A549 (cell line): ENCODE measurements at regions not wholly inside any gene's neighbourhood (a gene's known extent, or its start where the extent isn't known, plus 50 kb on each side); places are given as distances from the start of the nearest gene placed in this dataset.

ENCODE experiments used
- ATAC-seq, 2 experiments: fragments of 200-7000 bp in 1 of 2; fragments of >200 bp in 1 of 2; cut with Nextera tagmentation in 1 of 2; cut with Tn5 transposase in 1 of 2; 3 replicates each; pipeline versions ENCODE4 v1.8.0 to v1.9.1; 2018 to 2020; ENCODE audit warnings: mild to moderate bottlenecking in 1 of 2, moderate library complexity in 1 of 2
- CTCF ChIA-PET: fragments of 300-600 bp; sonication (Branson Sonifier 250); formaldehyde crosslinking; extraction: SDS; loops from one replicate; lab custom pipeline; 2021; ENCODE audit warnings: antibody characterized with exemption, inconsistent platforms; lab: Yijun Ruan, JAX
- POLR2A ChIA-PET: fragments of 350-600 bp; formaldehyde crosslinking; extraction: SDS; loops from one replicate; lab custom pipeline; 2021; ENCODE audit warnings: antibody characterized with exemption, inconsistent platforms; lab: Yijun Ruan, JAX
- DNase-seq, 2 experiments: peaks; one replicate each; pipeline versions ENCODE4 v3.0.0 to v3.0.0-alpha.2; 2011 to 2016; ENCODE audit warnings: low read depth in 1 of 2, low spot score in 1 of 2
- FAIRE-seq: peaks from 2 replicates; lab custom pipeline; 2011; peaks lifted over from hg19 to GRCh38; lab: Jason Lieb, UNC
- H3K27ac ChIP-seq, 2 experiments: fragments of >200 bp; sonication (Bioruptor Twin); formaldehyde crosslinking; 3 replicates each; pipeline ENCODE4 v1.5.1; 2016 to 2017
- H3K4me1 ChIP-seq: fragments of >200 bp; sonication (Bioruptor Twin); formaldehyde crosslinking; 3 replicates; pipeline ENCODE4 v1.6.1; 2016
- H3K4me2 ChIP-seq: fragments of >200 bp; sonication (Bioruptor Twin); formaldehyde crosslinking; 3 replicates; pipeline ENCODE4 v1.6.1; 2016
- H3K4me3 ChIP-seq: fragments of >200 bp; sonication (Bioruptor Twin); formaldehyde crosslinking; 3 replicates; pipeline ENCODE4 v1.5.1; 2016
- H3K9me3 ChIP-seq: fragments of >200 bp; sonication (Bioruptor Twin); formaldehyde crosslinking; 3 replicates; pipeline ENCODE4 v1.6.1; 2016
- BHLHE40 ChIP-seq: IDR thresholded peaks from 2 replicates; pipeline ENCODE4 v1.6.1; 2012; ENCODE audit warnings: low read depth, low read length, inconsistent platforms
- CHD4 ChIP-seq: fragments of 200-600 bp; sonication (generic); IDR thresholded peaks from 2 replicates; pipeline ENCODE4 v1.6.1; 2016; ENCODE audit warnings: antibody characterized with exemption, mild to moderate bottlenecking, borderline replicate concordance
- EHF ChIP-seq: fragments of 250-450 bp; sonication (Bioruptor Pico); IDR thresholded peaks from 2 replicates; pipeline ENCODE4 v1.5.0; 2020; ENCODE audit warnings: mild to moderate bottlenecking
- FOSB ChIP-seq: fragments of 250-450 bp; sonication (Bioruptor Pico); IDR thresholded peaks from 2 replicates; pipeline ENCODE4 v1.5.0; 2020; ENCODE audit warnings: mild to moderate bottlenecking, moderate library complexity
- FOSL2 ChIP-seq, 2 experiments: fragments of 450-650 bp in 1 of 2; fragments of >200 bp in 1 of 2; sonication (Bioruptor Twin) in 1 of 2; formaldehyde crosslinking; IDR thresholded peaks; 2 replicates each; pipeline versions ENCODE4 v1.5.0 to v1.6.1; 2016 to 2020; ENCODE audit warnings: mild to moderate bottlenecking in 1 of 2, moderate library complexity in 1 of 2
- HDAC2 ChIP-seq: fragments of 200-600 bp; sonication (generic); IDR thresholded peaks from 2 replicates; pipeline ENCODE4 v1.6.1; 2016
- HOXA7 ChIP-seq: fragments of 250-450 bp; sonication (Bioruptor Pico); IDR thresholded peaks from 2 replicates; pipeline ENCODE4 v1.5.0; 2020; ENCODE audit warnings: mild to moderate bottlenecking, moderate library complexity
- JUN ChIP-seq, 2 experiments: fragments of >200 bp; sonication (Bioruptor Twin); formaldehyde crosslinking; IDR thresholded peaks; 2 replicates in 1 of 2; 3 replicates in 1 of 2; pipeline ENCODE4 v1.6.1; 2016 to 2017
- JUNB ChIP-seq: fragments of >200 bp; sonication (Bioruptor Twin); formaldehyde crosslinking; IDR thresholded peaks from 2 replicates; pipeline ENCODE4 v1.6.1; 2016
- KDM1A ChIP-seq: fragments of 200-600 bp; sonication (generic); IDR thresholded peaks from 2 replicates; pipeline ENCODE4 v1.6.1; 2016; ENCODE audit warnings: low read depth, mild to moderate bottlenecking
- KDM5A ChIP-seq: fragments of 200-600 bp; sonication (generic); IDR thresholded peaks from 2 replicates; pipeline ENCODE4 v1.6.1; 2016; ENCODE audit warnings: antibody characterized with exemption, mild to moderate bottlenecking
- RCOR1 ChIP-seq: fragments of 150-350 bp; IDR thresholded peaks from 2 replicates; pipeline ENCODE4 v1.6.1; 2014; ENCODE audit warnings: antibody characterized with exemption, low read length, low read depth
- RNF2 ChIP-seq: fragments of 200-600 bp; sonication (generic); IDR thresholded peaks from 2 replicates; pipeline ENCODE4 v1.6.1; 2016; ENCODE audit warnings: low read depth, mild to moderate bottlenecking, antibody characterized with exemption, moderate library complexity, borderline replicate concordance
- SMC3 ChIP-seq: fragments of >200 bp; sonication (Bioruptor Twin); formaldehyde crosslinking; IDR thresholded peaks from 3 replicates; pipeline ENCODE4 v1.6.1; 2018; ENCODE audit warnings: inconsistent platforms
- SREBF2 ChIP-seq: fragments of 450-650 bp; IDR thresholded peaks from 2 replicates; pipeline ENCODE4 v1.6.1; 2014; ENCODE audit warnings: mild to moderate bottlenecking, moderate library complexity
- TP53 ChIP-seq: fragments of 250-450 bp; sonication (Bioruptor Pico); IDR thresholded peaks from 2 replicates; pipeline ENCODE4 v1.5.0; 2021; ENCODE audit warnings: mild to moderate bottlenecking, moderate library complexity
- ZNF302 ChIP-seq: fragments of 250-450 bp; sonication (Bioruptor Pico); IDR thresholded peaks from 2 replicates; pipeline ENCODE4 v1.9.0; 2021; ENCODE audit warnings: inconsistent platforms, mild to moderate bottlenecking, moderate library complexity
- WGBS: methylation state at CpG from one replicate; pipeline ENCODE4 v1.1.6; 2017; ENCODE audit errors: missing lambda C conversion rate; 5-methylcytosine and 5-hydroxymethylcytosine counted together
- TF ChIP-seq, protein P1 (sequence below): fragments of >200 bp; sonication (Bioruptor Twin); formaldehyde crosslinking; IDR thresholded peaks from 3 replicates; pipeline ENCODE4 v1.6.1; 2016

DNA sequence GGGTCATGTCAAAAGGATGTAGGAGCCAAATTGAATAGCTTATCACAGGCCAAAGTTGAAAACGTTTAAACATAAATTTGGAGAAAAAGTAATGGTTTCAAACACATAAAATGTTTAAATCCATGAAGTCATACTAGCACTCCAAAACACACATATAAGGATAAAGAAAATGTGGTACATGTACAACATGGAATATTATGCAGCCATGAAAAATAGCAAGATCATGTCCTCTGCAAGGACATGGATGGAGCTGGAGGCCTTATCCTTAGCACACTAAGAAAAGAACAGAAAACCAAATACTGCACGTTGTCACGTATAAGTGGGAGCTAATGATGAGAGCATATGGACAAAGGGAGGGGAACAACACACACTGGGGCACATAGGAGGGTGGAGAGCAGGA lies 911.7 kb upstream of the PCDH20 start:
- Histone ChIP-seq H3K9me3 (no peaks in the 10 kb centered on the region), H3K4me2 (no peak overlapping the region), H3K4me3 (no peak overlapping the region), H3K27ac (no peak overlapping the region), H3K4me1 (no peaks in the 10 kb centered on the region)
- FAIRE-seq (no peak), DNase-seq (no peak), ATAC-seq (no peak)
- ChIA-PET POLR2A (no interaction called here), CTCF (no interaction called here)
- no peak for TF ChIP-seq FOSB (CRISPR knock-in tag)
- no peak for TF ChIP-seq RCOR1
- no peak for TF ChIP-seq RNF2
- TF ChIP-seq CHD4 = no peak
- no peak for TF ChIP-seq HDAC2
- TF ChIP-seq TP53 = no peak
- TF ChIP-seq KDM5A = no peak
- no peak for TF ChIP-seq KDM1A
- WGBS = 14% methylated on average over 3 of the region's 3 CpGs

DNA sequence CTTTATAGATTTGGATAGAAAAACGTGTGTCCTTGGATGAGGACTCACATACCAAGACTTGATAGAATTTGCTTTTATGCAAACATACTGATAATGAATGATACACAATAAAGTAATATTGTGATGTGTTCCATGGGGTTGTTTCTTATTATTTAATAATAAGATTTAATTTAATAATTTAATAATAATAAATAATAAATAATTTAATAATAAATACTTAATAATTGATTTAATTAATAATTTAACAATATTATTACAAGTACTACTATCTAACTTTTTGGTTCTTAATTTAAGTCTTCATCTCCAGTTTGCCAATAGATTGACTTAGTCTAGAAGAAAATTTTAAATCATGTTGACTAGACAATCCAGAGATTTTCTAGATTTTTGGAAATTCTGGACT lies 909.2 kb upstream of the PCDH20 start:
- DNase-seq (no peak), FAIRE-seq (no peak), ATAC-seq (no peak)
- Histone ChIP-seq H3K9me3 (no peaks in the 10 kb centered on the region), H3K4me2 (no peak overlapping the region), H3K4me3 (no peak overlapping the region), H3K27ac (no peak overlapping the region), H3K4me1 (no peaks in the 10 kb centered on the region)
- ChIA-PET CTCF (no interaction called here), POLR2A (no interaction called here)
- 3% methylated on average over 1 of the region's 1 CpG for WGBS
- TF ChIP-seq CHD4 = no peak
- TF ChIP-seq, protein P1, sequence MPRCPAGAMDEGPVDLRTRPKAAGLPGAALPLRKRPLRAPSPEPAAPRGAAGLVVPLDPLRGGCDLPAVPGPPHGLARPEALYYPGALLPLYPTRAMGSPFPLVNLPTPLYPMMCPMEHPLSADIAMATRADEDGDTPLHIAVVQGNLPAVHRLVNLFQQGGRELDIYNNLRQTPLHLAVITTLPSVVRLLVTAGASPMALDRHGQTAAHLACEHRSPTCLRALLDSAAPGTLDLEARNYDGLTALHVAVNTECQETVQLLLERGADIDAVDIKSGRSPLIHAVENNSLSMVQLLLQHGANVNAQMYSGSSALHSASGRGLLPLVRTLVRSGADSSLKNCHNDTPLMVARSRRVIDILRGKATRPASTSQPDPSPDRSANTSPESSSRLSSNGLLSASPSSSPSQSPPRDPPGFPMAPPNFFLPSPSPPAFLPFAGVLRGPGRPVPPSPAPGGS = no peak

DNA sequence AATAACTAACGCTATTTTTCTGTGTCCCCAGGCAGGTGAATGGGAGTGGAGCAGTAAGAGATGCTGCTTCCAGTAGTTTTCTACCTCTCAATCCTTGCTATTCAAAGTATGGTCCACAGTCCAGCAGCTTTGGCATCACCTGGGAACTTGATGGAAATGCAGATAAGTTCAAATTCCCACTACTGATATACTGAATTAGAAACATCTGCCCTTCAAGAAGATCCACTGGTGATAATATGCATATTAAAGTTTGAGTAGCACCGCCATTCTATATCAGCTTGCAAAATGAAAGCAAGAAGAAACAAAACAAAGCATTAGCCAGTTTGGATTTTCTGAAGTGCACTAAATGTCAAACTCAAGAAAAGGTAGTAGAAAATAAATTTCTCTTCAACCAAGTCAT lies 906.2 kb upstream of the PCDH20 start:
- FAIRE-seq (no peak), ATAC-seq (no peak), DNase-seq (no peak)
- no peaks in the 10 kb centered on the region for H3K4me1 ChIP-seq
- H3K9me3 ChIP-seq = no peaks in the 10 kb centered on the region
- no peak overlapping the region for H3K27ac ChIP-seq
- H3K4me2 ChIP-seq = no peak overlapping the region
- ChIA-PET POLR2A (no interaction called here), CTCF (interaction anchor here (1.0 kb wide), 1 partner anchor 36 kb away, joined by 3 read pairs; no protein-coding TSS in a partner anchor)
- TF ChIP-seq EHF = no peak
- no peak for TF ChIP-seq JUN (IDR thresholded peaks at IDR 0.05)
- TF ChIP-seq SREBF2 = no peak
- TF ChIP-seq JUNB = no peak
- no peak for TF ChIP-seq HOXA7 (CRISPR knock-in tag)
- no peak overlapping the region for H3K4me3 ChIP-seq
- WGBS = 49% methylated on average over 2 of the region's 2 CpGs

DNA sequence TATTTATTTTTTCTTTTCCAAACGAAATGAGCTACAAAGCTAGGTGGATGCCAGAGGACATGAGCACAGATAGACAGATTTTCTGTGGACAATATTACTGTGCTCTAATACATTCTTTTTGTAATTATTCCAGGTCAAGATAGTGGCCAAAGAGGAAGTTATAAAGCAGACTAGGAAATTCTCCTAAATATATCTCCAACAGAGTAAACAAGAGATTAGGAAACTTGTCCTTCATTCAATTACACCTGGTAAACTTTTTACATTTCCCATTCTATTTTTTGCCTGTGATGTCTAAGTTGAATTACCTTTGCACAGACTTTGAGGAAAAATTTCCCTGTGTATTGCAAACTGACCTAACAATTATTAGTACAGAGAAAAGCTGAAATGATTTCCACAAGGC lies 905.5 kb upstream of the PCDH20 start:
- Histone ChIP-seq H3K27ac (no peak overlapping the region), H3K4me2 (no peak overlapping the region), H3K4me3 (no peak overlapping the region), H3K4me1 (no peaks in the 10 kb centered on the region), H3K9me3 (no peaks in the 10 kb centered on the region)
- FAIRE-seq = no peak
- 0% methylated on average over 1 of the region's 1 CpG for WGBS
- POLR2A ChIA-PET = no interaction called here
- no peak for ATAC-seq
- no peak for DNase-seq
- CTCF ChIA-PET = interaction anchor here (0.8 to 1.2 kb wide), 3 partner anchors 11 to 37 kb away, joined by 3 to 4 read pairs (median 3); no protein-coding TSS in a partner anchor
- no peak for TF ChIP-seq TP53
- no peak for TF ChIP-seq BHLHE40
- no peak for TF ChIP-seq JUN (IDR thresholded peaks at IDR 0.05)
- no peak for TF ChIP-seq FOSL2 (IDR thresholded peaks at IDR 0.05)
- no peak for TF ChIP-seq FOSL2 (CRISPR knock-in tag; IDR thresholded peaks at IDR 0.05)
- no peak for TF ChIP-seq ZNF302
- TF ChIP-seq SMC3 = no peak
